Stimulated activated naive B cell treated with anti-CD40 and anti-IgM and Interleukin-4, amounts not matched to agents 10 μg/mL and 1 μg/mL and 100 μg/mL, for 72 hours (primary cell): ENCODE measurements at regions not wholly inside any gene's neighbourhood (a gene's known extent, or its start where the extent isn't known, plus 50 kb on each side); places are given as distances from the start of the nearest gene placed in this dataset.

ENCODE experiments used
- ATAC-seq, 2 donors: fragments of 150-1000 bp; cut with Tn5 transposase; replicated peaks; 2 replicates each; pipeline ENCODE4 v1.10.0; 2021; ENCODE audit warnings: moderate library complexity in 1 of 2
- DNase-seq: peaks from one replicate; pipeline ENCODE4 v3.0.0; 2021
- H3K27ac Mint-ChIP-seq: one replicate; pipeline ENCODE4 v1.8.0; 2022; ENCODE audit warnings: mild to moderate bottlenecking, mixed read lengths
- H3K27me3 Mint-ChIP-seq, 2 donors: one replicate each; pipeline ENCODE4 v1.8.0; 2022; ENCODE audit warnings: mixed read lengths in 2 of 2
- H3K36me3 Mint-ChIP-seq, 2 donors: one replicate each; pipeline ENCODE4 v1.8.0; 2022; ENCODE audit warnings: mixed read lengths in 2 of 2, mild to moderate bottlenecking in 1 of 2
- H3K4me1 Mint-ChIP-seq, 2 donors: one replicate each; pipeline ENCODE4 v1.8.0; 2022; ENCODE audit warnings: mixed read lengths in 2 of 2, mild to moderate bottlenecking in 1 of 2
- H3K4me3 Mint-ChIP-seq, 2 donors: one replicate each; pipeline ENCODE4 v1.8.0; 2022; ENCODE audit warnings: mild to moderate bottlenecking in 2 of 2, mixed read lengths in 2 of 2, moderate library complexity in 1 of 2
- H3K9me3 Mint-ChIP-seq, 2 donors: one replicate each; pipeline ENCODE4 v1.8.0; 2022; ENCODE audit warnings: mixed read lengths in 2 of 2, mild to moderate bottlenecking in 1 of 2

DNA sequence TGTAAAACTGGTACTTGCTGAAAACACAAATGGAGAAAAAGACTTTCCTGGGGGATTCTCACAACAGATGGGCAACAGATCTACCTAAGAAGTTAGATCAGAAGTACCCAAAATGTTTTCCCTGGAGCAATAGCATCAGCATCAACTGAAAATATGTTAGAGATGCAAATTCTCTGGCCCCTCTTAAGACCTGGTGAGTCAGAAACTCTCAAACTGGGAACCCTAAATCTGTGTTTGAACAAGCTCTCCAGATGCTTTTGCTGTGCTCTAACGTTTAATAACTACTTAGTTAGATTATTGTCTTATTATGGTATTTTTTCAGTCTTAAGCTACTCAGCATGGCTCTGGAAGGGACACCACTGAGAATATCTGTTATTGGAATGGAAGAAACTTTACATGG, 55.2 kb upstream of the TRPC3 start:
- Mint-ChIP-seq H3K27me3 (peaks cover 22 to 23% of the 10 kb centered on the region in 2 donors), H3K4me3 (no peak overlapping the region), H3K9me3 (no peaks in the 10 kb centered on the region), H3K36me3 (no peaks in the 10 kb centered on the region), H3K27ac (no peak overlapping the region), H3K4me1 (no peaks in the 10 kb centered on the region)
- ATAC-seq (no peak), DNase-seq (no peak)

DNA sequence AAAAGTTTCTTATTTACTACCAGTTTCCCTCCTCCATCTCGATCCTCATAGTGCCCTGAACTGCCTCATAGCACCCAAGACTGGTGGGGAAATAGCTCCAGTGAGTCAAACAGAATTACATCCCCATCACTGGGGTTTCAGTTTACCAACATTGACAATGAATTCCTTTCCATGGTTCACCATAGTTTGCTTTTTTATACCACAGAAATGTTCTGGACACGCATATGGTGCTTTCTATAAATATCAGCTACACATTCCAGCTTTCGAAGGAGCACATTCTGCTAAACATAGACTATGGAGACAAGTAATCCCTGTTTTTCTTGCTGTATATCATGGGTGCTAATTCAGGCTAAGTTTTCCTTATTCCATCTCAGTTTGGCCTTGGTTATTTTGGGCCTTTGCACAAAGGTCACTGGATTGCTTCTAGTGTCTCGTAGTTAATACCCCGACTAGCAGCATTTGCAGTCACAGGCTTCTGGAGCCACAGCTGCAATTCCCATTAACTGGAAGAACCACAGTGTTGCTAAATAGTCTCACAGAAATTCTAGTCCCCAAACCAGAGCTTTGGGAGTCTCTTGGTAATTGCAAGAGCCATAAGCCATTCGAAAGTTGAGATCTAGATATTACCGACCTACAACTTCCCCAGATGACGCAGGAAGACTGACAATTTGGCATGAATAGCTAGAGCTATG, 53.4 kb upstream of the TRPC3 start:
- peaks cover 13 to 18% of the 10 kb centered on the region in 2 donors for H3K27me3 Mint-ChIP-seq
- H3K4me3 Mint-ChIP-seq = no peak overlapping the region
- no peak overlapping the region for H3K27ac Mint-ChIP-seq
- H3K36me3 Mint-ChIP-seq = no peaks in the 10 kb centered on the region
- H3K9me3 Mint-ChIP-seq = no peaks in the 10 kb centered on the region
- no peaks in the 10 kb centered on the region for H3K4me1 Mint-ChIP-seq
- ATAC-seq (no peak), DNase-seq (no peak)

- H3K36me3 Mint-ChIP-seq = no peaks in the 10 kb centered on the region
- no peaks in the 10 kb centered on the region for H3K9me3 Mint-ChIP-seq
- peaks cover 8 to 18% of the 10 kb centered on the region in 2 donors for H3K27me3 Mint-ChIP-seq
- no peak overlapping the region for H3K27ac Mint-ChIP-seq
- no peak overlapping the region for H3K4me3 Mint-ChIP-seq
- peak; percentile 74 to 78 for ATAC-seq
- H3K4me1 Mint-ChIP-seq = no peaks in the 10 kb centered on the region
- no peak for DNase-seq
Measured at GRCh38 chr4:122003335-122003734, 51.5 kb upstream of the TRPC3 start.
